Uterus (tissue), 3 donors: ENCODE measurements at regions not wholly inside any gene's neighbourhood (a gene's known extent, or its start where the extent isn't known, plus 50 kb on each side); places are given as distances from the start of the nearest gene placed in this dataset.

ENCODE experiments used
- DNase-seq, 2 donors: peaks; one replicate each; pipeline ENCODE4 v3.0.0-alpha.2; 2019 to 2020
- H3K27ac ChIP-seq, 2 donors: fragments of 200-600 bp; sonication (generic); 1 replicate in 1 of 2; 2 replicates in 1 of 2; pipeline ENCODE4 v1.5.1; 2016 to 2018
- H3K27me3 ChIP-seq, 2 donors: fragments of 200-600 bp; sonication (generic); one replicate each; pipeline ENCODE4 v1.5.1; 2018 to 2019; ENCODE audit warnings: control low read depth in 1 of 2
- H3K36me3 ChIP-seq, 2 donors: fragments of 200-600 bp; sonication (generic); one replicate each; pipeline ENCODE4 v1.5.1; 2019; ENCODE audit warnings: control low read depth in 1 of 2
- H3K4me1 ChIP-seq, 2 donors: fragments of 200-600 bp; sonication (generic); one replicate each; pipeline ENCODE4 v1.5.1; 2018 to 2019; ENCODE audit warnings: control low read depth in 1 of 2
- H3K4me3 ChIP-seq, 2 donors: fragments of 200-600 bp; sonication (generic); 1 replicate in 1 of 2; 2 replicates in 1 of 2; pipeline ENCODE4 v1.5.1; 2018 to 2019; ENCODE audit warnings: mild to moderate bottlenecking in 1 of 2
- H3K9me3 ChIP-seq, 2 donors: fragments of 200-600 bp; sonication (generic); one replicate each; pipeline ENCODE4 v1.5.1; 2019; ENCODE audit warnings: control low read depth in 1 of 2
- CTCF ChIP-seq, 4 experiments: fragments of 200-600 bp in 2 of 4; fragments of 450-650 bp in 2 of 4; sonication (generic) in 2 of 4; IDR thresholded peaks; one replicate each; pipeline ENCODE4 v1.5.1; 2016 to 2019; ENCODE audit warnings: antibody characterized with exemption in 4 of 4, mild to moderate bottlenecking in 2 of 4, moderate library complexity in 1 of 4
- POLR2A ChIP-seq, 2 donors: fragments of 450-650 bp; IDR thresholded peaks; one replicate each; pipeline ENCODE4 v1.6.1; 2016; ENCODE audit warnings: antibody characterized with exemption in 2 of 2, mild to moderate bottlenecking in 1 of 2, moderate library complexity in 1 of 2
- intact Hi-C: fragments of 100-400 bp; cut with DNase I; formaldehyde crosslinking; loops from one replicate; pipeline ENCODE4 v1.15.1; 2023; ENCODE audit warnings: low total_unique reads
- donor health status: DM: yes; HTN: yes; CAD: no.

- no peak for DNase-seq
- no peaks in the 10 kb centered on the region for H3K36me3 ChIP-seq
- no peaks in the 10 kb centered on the region for H3K4me1 ChIP-seq
- no peak for TF ChIP-seq POLR2A (IDR thresholded peaks at IDR 0.05)
- no peak for TF ChIP-seq CTCF (IDR thresholded peaks at IDR 0.05)
- no peak overlapping the region for H3K27ac ChIP-seq
- H3K27me3 ChIP-seq: no peaks in the 10 kb centered on the region
- H3K9me3 ChIP-seq: no peaks in the 10 kb centered on the region
- intact Hi-C loops: no loop called here
- no peak overlapping the region for H3K4me3 ChIP-seq
These were observed 548.8 kb upstream of the LCORL start for GRCh38 chr4:18570370-18570769.

- intact Hi-C loops: no loop called here
- Histone ChIP-seq H3K9me3 (no peaks in the 10 kb centered on the region), H3K4me3 (no peak overlapping the region), H3K27me3 (no peaks in the 10 kb centered on the region), H3K36me3 (no peaks in the 10 kb centered on the region), H3K27ac (no peak overlapping the region), H3K4me1 (no peaks in the 10 kb centered on the region)
- no peak for TF ChIP-seq CTCF (IDR thresholded peaks at IDR 0.05)
- TF ChIP-seq POLR2A (IDR thresholded peaks at IDR 0.05): no peak
- no peak for DNase-seq
These were observed 547.0 kb upstream of the LCORL start for GRCh38 chr4:18568600-18568999.

GRCh38 chr4:18566970-18567799 lies 545.6 kb upstream of the LCORL start:
- DNase-seq: no peak
- no peak overlapping the region for H3K27ac ChIP-seq
- H3K27me3 ChIP-seq: no peaks in the 10 kb centered on the region
- H3K4me1 ChIP-seq: no peaks in the 10 kb centered on the region
- no peaks in the 10 kb centered on the region for H3K9me3 ChIP-seq
- H3K4me3 ChIP-seq: no peak overlapping the region
- intact Hi-C loops: no loop called here
- H3K36me3 ChIP-seq: no peaks in the 10 kb centered on the region
- TF ChIP-seq POLR2A (IDR thresholded peaks at IDR 0.05) (no peak), CTCF (IDR thresholded peaks at IDR 0.05) (no peak)

- no peaks in the 10 kb centered on the region for H3K4me1 ChIP-seq
These were observed 537.9 kb upstream of the LCORL start for GRCh38 chr4:18559492-18559891.

More at GRCh38 chr4:18559492-18559891, 537.9 kb upstream of the LCORL start:
- intact Hi-C loops: no loop called here
- Histone ChIP-seq H3K36me3 (no peaks in the 10 kb centered on the region), H3K4me3 (no peak overlapping the region), H3K27me3 (no peaks in the 10 kb centered on the region), H3K27ac (no peak overlapping the region), H3K9me3 (no peaks in the 10 kb centered on the region)
- TF ChIP-seq POLR2A (IDR thresholded peaks at IDR 0.05): no peak
- TF ChIP-seq CTCF (IDR thresholded peaks at IDR 0.05): no peak
- no peak for DNase-seq
